Gastrocnemius medialis (tissue), 4 donors: ENCODE measurements at regions not wholly inside any gene's neighbourhood (a gene's known extent, or its start where the extent isn't known, plus 50 kb on each side); places are given as distances from the start of the nearest gene placed in this dataset.

Experiments used
- POLR2A ChIP-seq, 2 donors: fragments of 450-650 bp; IDR thresholded peaks; one replicate each; pipeline ENCODE4 v1.6.1; 2017; ENCODE audit warnings: antibody characterized with exemption in 2 of 2, mild to moderate bottlenecking in 2 of 2, moderate library complexity in 2 of 2
- TF ChIP-seq, protein P1 (sequence below), 5 experiments: fragments of 450-650 bp in 3 of 5; fragments of 200-600 bp in 2 of 5; sonication (generic) in 2 of 5; IDR thresholded peaks in 4 of 5; conservative IDR thresholded peaks in 1 of 5; 1 replicate in 4 of 5; 2 replicates in 1 of 5; pipeline ENCODE4 v1.5.1; 2016 to 2019; ENCODE audit warnings: antibody characterized with exemption in 5 of 5, mild to moderate bottlenecking in 3 of 5, moderate library complexity in 3 of 5

DNA sequence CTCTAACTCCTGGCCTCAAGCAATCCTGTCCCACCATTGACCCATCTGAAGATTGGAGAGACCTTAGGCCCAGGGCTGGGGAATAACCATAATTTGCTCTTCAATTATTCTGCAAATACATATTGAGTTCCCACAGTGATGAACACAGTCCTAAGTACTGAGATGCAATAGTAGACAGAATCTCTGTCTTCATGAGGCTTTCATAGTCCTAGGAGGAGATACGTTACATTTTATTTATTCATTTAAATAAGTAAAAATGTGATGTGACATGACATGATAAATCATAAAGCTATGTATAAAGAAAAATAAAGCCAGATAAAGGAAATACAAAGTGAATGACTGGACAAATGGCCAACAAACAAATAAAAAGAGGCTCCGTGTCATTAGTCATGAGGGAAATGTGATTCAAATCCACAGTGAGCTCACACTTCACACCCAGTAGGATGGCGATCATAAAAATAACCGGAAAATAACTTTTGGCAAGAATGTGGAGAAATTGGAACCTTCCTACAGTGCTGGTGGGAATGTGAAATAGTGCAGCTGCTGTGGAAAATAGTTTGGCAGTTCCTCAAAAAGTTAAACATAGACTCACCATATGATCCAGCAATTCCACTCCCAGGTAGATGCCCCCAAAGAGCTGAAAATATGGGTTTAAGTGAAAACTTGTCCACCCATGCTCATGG, 52.1 kb upstream of the JCAD start:
- TF ChIP-seq, protein P1, sequence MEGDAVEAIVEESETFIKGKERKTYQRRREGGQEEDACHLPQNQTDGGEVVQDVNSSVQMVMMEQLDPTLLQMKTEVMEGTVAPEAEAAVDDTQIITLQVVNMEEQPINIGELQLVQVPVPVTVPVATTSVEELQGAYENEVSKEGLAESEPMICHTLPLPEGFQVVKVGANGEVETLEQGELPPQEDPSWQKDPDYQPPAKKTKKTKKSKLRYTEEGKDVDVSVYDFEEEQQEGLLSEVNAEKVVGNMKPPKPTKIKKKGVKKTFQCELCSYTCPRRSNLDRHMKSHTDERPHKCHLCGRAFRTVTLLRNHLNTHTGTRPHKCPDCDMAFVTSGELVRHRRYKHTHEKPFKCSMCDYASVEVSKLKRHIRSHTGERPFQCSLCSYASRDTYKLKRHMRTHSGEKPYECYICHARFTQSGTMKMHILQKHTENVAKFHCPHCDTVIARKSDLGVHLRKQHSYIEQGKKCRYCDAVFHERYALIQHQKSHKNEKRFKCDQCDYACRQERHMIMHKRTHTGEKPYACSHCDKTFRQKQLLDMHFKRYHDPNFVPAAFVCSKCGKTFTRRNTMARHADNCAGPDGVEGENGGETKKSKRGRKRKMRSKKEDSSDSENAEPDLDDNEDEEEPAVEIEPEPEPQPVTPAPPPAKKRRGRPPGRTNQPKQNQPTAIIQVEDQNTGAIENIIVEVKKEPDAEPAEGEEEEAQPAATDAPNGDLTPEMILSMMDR (IDR thresholded peaks at IDR 0.05 in 4 of 5, conservative IDR thresholded peaks at IDR 0.05 in 1 of 5), result no peak
- TF ChIP-seq POLR2A (IDR thresholded peaks at IDR 0.05), result no peak
